H9 (cell line): ENCODE measurements at regions not wholly inside any gene's neighbourhood (a gene's known extent, or its start where the extent isn't known, plus 50 kb on each side); places are given as distances from the start of the nearest gene placed in this dataset.

Source experiments
- DNase-seq: peaks from one replicate; pipeline ENCODE4 v3.0.0-alpha.2; 2017
- H2AFZ ChIP-seq: one replicate; pipeline ENCODE4 v1.6.1; 2013; ENCODE audit warnings: mild to moderate bottlenecking, low read length, control low read depth, moderate library complexity
- H2AK5ac ChIP-seq: 2 replicates; pipeline ENCODE4 v1.6.1; 2013; ENCODE audit warnings: low read length, control low read depth, mixed read lengths; ENCODE audit not compliant: insufficient read length
- H2BK120ac ChIP-seq: one replicate; pipeline ENCODE4 v1.6.1; 2013; ENCODE audit warnings: low read depth, mild to moderate bottlenecking, low read length, control low read depth, inconsistent platforms; ENCODE audit not compliant: poor library complexity, severe bottlenecking
- H2BK12ac ChIP-seq: 2 replicates; pipeline ENCODE4 v1.6.1; 2013; ENCODE audit warnings: low read length, control low read depth, mixed read lengths, low read depth; ENCODE audit not compliant: insufficient read length
- H2BK15ac ChIP-seq: 2 replicates; pipeline ENCODE4 v1.6.1; 2013; ENCODE audit warnings: low read depth, low read length, control low read depth
- H2BK20ac ChIP-seq: one replicate; pipeline ENCODE4 v1.6.1; 2013; ENCODE audit warnings: low read depth, mild to moderate bottlenecking, low read length, control low read depth, inconsistent platforms; ENCODE audit not compliant: poor library complexity, severe bottlenecking
- H2BK5ac ChIP-seq: 2 replicates; pipeline ENCODE4 v1.6.1; 2013; ENCODE audit warnings: low read length, control low read depth, mixed read lengths; ENCODE audit not compliant: insufficient read length
- H3K14ac ChIP-seq: 2 replicates; pipeline ENCODE4 v1.6.1; 2013; ENCODE audit warnings: low read length, control low read depth; ENCODE audit not compliant: insufficient read depth
- H3K18ac ChIP-seq: 2 replicates; pipeline ENCODE4 v1.6.1; 2013; ENCODE audit warnings: low read depth, mild to moderate bottlenecking, mixed read lengths, low read length, control low read depth; ENCODE audit not compliant: insufficient read length
- H3K23ac ChIP-seq: 2 replicates; pipeline ENCODE4 v1.6.1; 2013; ENCODE audit warnings: low read length, control low read depth, mixed read lengths, low read depth; ENCODE audit not compliant: insufficient read length
- H3K23me2 ChIP-seq: 2 replicates; pipeline ENCODE4 v1.6.1; 2013; ENCODE audit warnings: low read depth, mild to moderate bottlenecking, mixed read lengths, low read length, control low read depth; ENCODE audit not compliant: insufficient read length, poor library complexity, severe bottlenecking
- H3K27ac ChIP-seq: 2 replicates; pipeline ENCODE4 v1.5.1; 2013; ENCODE audit warnings: low read length, control low read depth, mixed read lengths, low read depth; ENCODE audit not compliant: insufficient read length
- H3K27me3 ChIP-seq: 2 replicates; pipeline ENCODE4 v1.6.1; 2013; ENCODE audit warnings: low read length, control low read depth, inconsistent platforms; ENCODE audit not compliant: insufficient read depth
- H3K4ac ChIP-seq: 2 replicates; pipeline ENCODE4 v1.6.1; 2013; ENCODE audit warnings: low read depth, mild to moderate bottlenecking, control low read depth, inconsistent platforms, low read length, moderate library complexity
- H3K4me1 ChIP-seq: 2 replicates; pipeline ENCODE4 v1.6.1; 2013; ENCODE audit warnings: low read length, control low read depth, inconsistent platforms; ENCODE audit not compliant: insufficient read depth
- H3K4me2 ChIP-seq: 2 replicates; pipeline ENCODE4 v1.6.1; 2013; ENCODE audit warnings: low read length, control low read depth, mixed read lengths; ENCODE audit not compliant: insufficient read length, insufficient read depth
- H3K56ac ChIP-seq: 2 replicates; pipeline ENCODE4 v1.6.1; 2013; ENCODE audit warnings: low read depth, mild to moderate bottlenecking, mixed read lengths, low read length, control low read depth; ENCODE audit not compliant: insufficient read length
- H3K79me1 ChIP-seq: 2 replicates; pipeline ENCODE4 v1.6.1; 2013; ENCODE audit warnings: low read depth, mild to moderate bottlenecking, moderate library complexity, low read length, control low read depth, inconsistent platforms; ENCODE audit not compliant: insufficient read depth, poor library complexity, severe bottlenecking
- H3K79me2 ChIP-seq: 2 replicates; pipeline ENCODE4 v1.6.1; 2013; ENCODE audit warnings: low read length, control low read depth, inconsistent platforms; ENCODE audit not compliant: insufficient read depth
- H3K9ac ChIP-seq: 2 replicates; pipeline ENCODE4 v1.6.1; 2013; ENCODE audit warnings: low read length, control low read depth, mixed read lengths; ENCODE audit not compliant: insufficient read length; ENCODE audit errors: extremely low read depth
- H3K9me3 ChIP-seq: one replicate; pipeline ENCODE4 v1.6.1; 2013; ENCODE audit warnings: low read depth, low read length, inconsistent platforms; ENCODE audit not compliant: control insufficient read depth
- H3T11ph ChIP-seq: one replicate; pipeline ENCODE4 v1.6.1; 2013; ENCODE audit warnings: mild to moderate bottlenecking, low read length, control low read depth, inconsistent platforms
- H4K20me1 ChIP-seq: one replicate; pipeline ENCODE4 v1.6.1; 2013; ENCODE audit not compliant: control insufficient read depth, insufficient read length, insufficient read depth
- H4K5ac ChIP-seq: 2 replicates; pipeline ENCODE4 v1.6.1; 2013; ENCODE audit warnings: low read depth, mild to moderate bottlenecking, mixed read lengths, low read length, control low read depth; ENCODE audit not compliant: insufficient read length
- H4K8ac ChIP-seq: replicated peaks from 2 replicates; pipeline ENCODE4 v1.6.1; 2013; ENCODE audit warnings: low read length, control low read depth, mixed read lengths, low read depth; ENCODE audit not compliant: insufficient read length
- H4K91ac ChIP-seq: 2 replicates; pipeline ENCODE4 v1.6.1; 2013; ENCODE audit warnings: low read depth, mild to moderate bottlenecking, moderate library complexity, mixed read lengths, low read length, control low read depth; ENCODE audit not compliant: insufficient read length
- H3K27ac Mint-ChIP-seq, 3 experiments: 2 replicates in 2 of 3; 3 replicates in 1 of 3; pipeline ENCODE4 v1.8.0; 2020 to 2021; ENCODE audit warnings: mixed read lengths in 3 of 3, mild to moderate bottlenecking in 1 of 3, moderate library complexity in 1 of 3
- H3K27me3 Mint-ChIP-seq: 2 replicates; pipeline ENCODE4 v1.8.0; 2021; ENCODE audit warnings: low read depth, mild to moderate bottlenecking, moderate library complexity, mixed read lengths
- H3K36me3 Mint-ChIP-seq, 3 experiments: 2 replicates in 2 of 3; 3 replicates in 1 of 3; pipeline ENCODE4 v1.8.0; 2020 to 2021; ENCODE audit warnings: low read depth in 3 of 3, mixed read lengths in 3 of 3; ENCODE audit not compliant: insufficient read depth in 1 of 3
- H3K4me1 Mint-ChIP-seq, 2 experiments: 2 replicates each; pipeline ENCODE4 v1.8.0; 2020; ENCODE audit warnings: mixed read lengths in 2 of 2
- H3K4me3 Mint-ChIP-seq, 2 experiments: 2 replicates in 1 of 2; 3 replicates in 1 of 2; pipeline ENCODE4 v1.8.0; 2020 to 2021; ENCODE audit warnings: mild to moderate bottlenecking in 2 of 2, mixed read lengths in 2 of 2, moderate library complexity in 1 of 2
- H3K9me3 Mint-ChIP-seq, 2 experiments: 2 replicates in 1 of 2; 3 replicates in 1 of 2; pipeline ENCODE4 v1.8.0; 2020; ENCODE audit warnings: mild to moderate bottlenecking in 2 of 2, mixed read lengths in 2 of 2, moderate library complexity in 1 of 2
- CTCF ChIP-seq: fragments of 200-600 bp; sonication (generic); conservative IDR thresholded peaks from 3 replicates; pipeline ENCODE4 v1.8.0; 2021; ENCODE audit warnings: antibody characterized with exemption, mild to moderate bottlenecking
- WGBS: extraction: QIAGEN DNeasy Blood & Tissue Kit; methylation state at CpG from one replicate; pipeline ENCODE4 v1.1.7; 2013; ENCODE audit warnings: missing lambda C conversion rate, low lambda C conversion rate, mixed read lengths; ENCODE audit not compliant: insufficient read length; ENCODE audit errors: extremely low coverage; 5-methylcytosine and 5-hydroxymethylcytosine counted together

- no peaks in the 10 kb centered on the region for H3K9me3 ChIP-seq
- no peak overlapping the region for H4K8ac ChIP-seq
- no peaks in the 10 kb centered on the region for H3K36me3 Mint-ChIP-seq
- H3K27me3 Mint-ChIP-seq = no peaks in the 10 kb centered on the region; the same call in 1 of the 2 replicates
- no peaks in the 10 kb centered on the region for H3K27me3 ChIP-seq
- H3K4me1 Mint-ChIP-seq = 0 out of 4 replicates have a peak, but pooled peaks cover 0 to under 1% of the 10 kb centered on the region in 2 experiments
- H2BK5ac ChIP-seq = no peak overlapping the region
- no peak overlapping the region for H3K23ac ChIP-seq
- no peak overlapping the region for H3K27ac ChIP-seq
- H3K79me2 ChIP-seq = no peaks in the 10 kb centered on the region
- H3K14ac ChIP-seq = no peak overlapping the region
- no peak overlapping the region for H4K5ac ChIP-seq
- H3K4ac ChIP-seq = no peak overlapping the region
- no CpG with 5 or more reads among the region's 2 CpGs for WGBS
- no peak overlapping the region for H3K9ac ChIP-seq
- no peaks in the 10 kb centered on the region for H3K9me3 Mint-ChIP-seq
- no peaks in the 10 kb centered on the region for H3K79me1 ChIP-seq
- no peak for TF ChIP-seq CTCF
- no peak for DNase-seq
- no peaks in the 10 kb centered on the region for H4K20me1 ChIP-seq
- no peak overlapping the region for H3T11ph ChIP-seq
- H3K4me1 ChIP-seq = no peaks in the 10 kb centered on the region
- H2BK15ac ChIP-seq = no peak overlapping the region
- H2AK5ac ChIP-seq = no peak overlapping the region
- no peak overlapping the region for H3K4me3 Mint-ChIP-seq
- H3K4me2 ChIP-seq = no peak overlapping the region
- no peak overlapping the region for H3K18ac ChIP-seq
- H2AFZ ChIP-seq = no peak overlapping the region
- no peak overlapping the region for H2BK12ac ChIP-seq
- H3K56ac ChIP-seq = no peak overlapping the region
- no peak overlapping the region for H2BK120ac ChIP-seq
- H4K91ac ChIP-seq = no peak overlapping the region
- H3K23me2 ChIP-seq = no peaks in the 10 kb centered on the region
- H3K27ac Mint-ChIP-seq = no peak overlapping the region; a peak in 1 of 7 replicates
- no peak overlapping the region for H2BK20ac ChIP-seq
These were observed 472.8 kb downstream of the PSAT1 start for GRCh38 chr9:78769690-78770089.
